Neural progenitor cell (in vitro differentiated cells): ENCODE measurements at regions not wholly inside any gene's neighbourhood (a gene's known extent, or its start where the extent isn't known, plus 50 kb on each side); places are given as distances from the start of the nearest gene placed in this dataset.

ENCODE experiments used
- DNase-seq: peaks from one replicate; pipeline ENCODE4 v3.0.0-alpha.2; 2016; ENCODE audit warnings: low spot score
- H2AFZ ChIP-seq: fragments of 200-600 bp; sonication (generic); replicated peaks from 2 replicates; pipeline ENCODE4 v1.6.1; 2016; ENCODE audit warnings: antibody characterized with exemption
- H3F3A ChIP-seq: fragments of 200-600 bp; sonication (generic); 2 replicates; pipeline ENCODE4 v1.6.1; 2016; ENCODE audit warnings: antibody characterized with exemption, low read depth
- H3K27ac ChIP-seq: fragments of 200-600 bp; sonication (generic); 2 replicates; pipeline ENCODE4 v1.5.1; 2016; ENCODE audit warnings: mild to moderate bottlenecking
- H3K27me3 ChIP-seq: fragments of 200-600 bp; sonication (generic); 2 replicates; pipeline ENCODE4 v1.6.1; 2016; ENCODE audit warnings: mild to moderate bottlenecking, moderate library complexity
- H3K36me3 ChIP-seq: fragments of 200-600 bp; sonication (generic); 2 replicates; pipeline ENCODE4 v1.5.1; 2016
- H3K4me1 ChIP-seq: fragments of 200-600 bp; sonication (generic); 2 replicates; pipeline ENCODE4 v1.6.1; 2016; ENCODE audit warnings: mixed run types
- H3K4me2 ChIP-seq: fragments of 200-600 bp; sonication (generic); 2 replicates; pipeline ENCODE4 v1.6.1; 2016
- H3K4me3 ChIP-seq: fragments of 200-600 bp; sonication (generic); 2 replicates; pipeline ENCODE4 v1.5.1; 2016
- H3K79me2 ChIP-seq: fragments of 200-600 bp; sonication (generic); 2 replicates; pipeline ENCODE4 v1.6.1; 2016; ENCODE audit warnings: low read depth
- H3K9ac ChIP-seq: fragments of 200-600 bp; sonication (generic); 2 replicates; pipeline ENCODE4 v1.6.1; 2016
- H3K9me3 ChIP-seq: fragments of 200-600 bp; sonication (generic); 2 replicates; pipeline ENCODE4 v1.5.1; 2016; ENCODE audit warnings: low read depth
- H4K20me1 ChIP-seq: fragments of 200-600 bp; sonication (generic); 2 replicates; pipeline ENCODE4 v1.6.1; 2016; ENCODE audit warnings: low read depth
- H3K27ac Mint-ChIP-seq: 3 replicates; pipeline ENCODE4 v1.8.0; 2021; ENCODE audit warnings: mixed read lengths
- H3K27me3 Mint-ChIP-seq: 2 replicates; pipeline ENCODE4 v1.8.0; 2022; ENCODE audit warnings: low read depth, mild to moderate bottlenecking, inconsistent platforms, moderate library complexity, mixed read lengths; ENCODE audit not compliant: insufficient read depth
- H3K36me3 Mint-ChIP-seq: 3 replicates; pipeline ENCODE4 v1.8.0; 2021; ENCODE audit warnings: mixed read lengths
- H3K4me1 Mint-ChIP-seq: 3 replicates; pipeline ENCODE4 v1.8.0; 2021; ENCODE audit warnings: mixed read lengths
- H3K4me3 Mint-ChIP-seq: 3 replicates; pipeline ENCODE4 v1.8.0; 2021; ENCODE audit warnings: mild to moderate bottlenecking, moderate library complexity, mixed read lengths
- H3K9me3 Mint-ChIP-seq: 3 replicates; pipeline ENCODE4 v1.8.0; 2020; ENCODE audit warnings: mixed read lengths
- CTCF ChIP-seq: fragments of 200-600 bp; sonication (generic); IDR thresholded peaks from 2 replicates; pipeline ENCODE4 v1.5.1; 2017; ENCODE audit warnings: antibody characterized with exemption, mild to moderate bottlenecking
- EZH2 ChIP-seq: fragments of 200-600 bp; sonication (generic); IDR thresholded peaks from 2 replicates; pipeline ENCODE4 v1.6.1; 2017; ENCODE audit warnings: antibody characterized with exemption, mild to moderate bottlenecking, moderate library complexity
- EZH2phosphoT487 ChIP-seq: fragments of 200-600 bp; sonication (generic); IDR thresholded peaks from 2 replicates; pipeline ENCODE4 v1.6.1; 2017; ENCODE audit warnings: antibody characterized with exemption

- Histone ChIP-seq H4K20me1 (no peaks in the 10 kb centered on the region), H3F3A (peaks cover 7% of the 10 kb centered on the region), H3K27me3 (no peaks in the 10 kb centered on the region), H3K9ac (no peak overlapping the region), H3K9me3 (no peaks in the 10 kb centered on the region), H3K36me3 (no peaks in the 10 kb centered on the region), H3K4me2 (no peak overlapping the region), H2AFZ (peak overlapping the region; percentile 28), H3K27ac (no peak overlapping the region), H3K4me3 (no peak overlapping the region), H3K79me2 (no peaks in the 10 kb centered on the region), H3K4me1 (peaks cover 21% of the 10 kb centered on the region)
- Mint-ChIP-seq H3K4me1 (peaks cover 15% of the 10 kb centered on the region), H3K36me3 (no peaks in the 10 kb centered on the region), H3K27ac (no peak overlapping the region), H3K9me3 (peaks cover 2% of the 10 kb centered on the region), H3K27me3 (peaks cover 3% of the 10 kb centered on the region), H3K4me3 (no peak overlapping the region)
- TF ChIP-seq CTCF (peak; percentile 73), EZH2 (no peak)
- peak; percentile 80 for DNase-seq
Measured at GRCh38 chr5:102090770-102091169, 205.3 kb downstream of the SLCO4C1 start.

- Histone ChIP-seq H3K4me1 (peaks cover 21% of the 10 kb centered on the region), H3K36me3 (no peaks in the 10 kb centered on the region), H3K4me2 (peak overlapping the region; percentile 50), H2AFZ (peak overlapping the region; percentile 92), H3K9ac (no peak overlapping the region), H3K27me3 (no peaks in the 10 kb centered on the region), H3K4me3 (peak overlapping the region; percentile 8), H3K27ac (peak overlapping the region; percentile 67), H3K79me2 (no peaks in the 10 kb centered on the region), H3K9me3 (no peaks in the 10 kb centered on the region), H3F3A (peaks cover 7% of the 10 kb centered on the region), H4K20me1 (no peaks in the 10 kb centered on the region)
- no peak overlapping the region for H3K4me3 Mint-ChIP-seq
- no peaks in the 10 kb centered on the region for H3K36me3 Mint-ChIP-seq
- H3K27me3 Mint-ChIP-seq = peaks cover 3% of the 10 kb centered on the region
- TF ChIP-seq CTCF (no peak), EZH2phosphoT487 (no peak), EZH2 (no peak)
- H3K27ac Mint-ChIP-seq = peak overlapping the region; percentile 0
- peaks cover 15% of the 10 kb centered on the region for H3K4me1 Mint-ChIP-seq
- H3K9me3 Mint-ChIP-seq = peaks cover 2% of the 10 kb centered on the region
- DNase-seq = peak; percentile 57
Measured at GRCh38 chr5:102089883-102090282, 206.2 kb downstream of the SLCO4C1 start.

GRCh38 chr5:102087906-102088305, 208.2 kb downstream of the SLCO4C1 start:
- Histone ChIP-seq H3K4me3 (no peak overlapping the region), H3K4me2 (no peak overlapping the region), H3K36me3 (no peaks in the 10 kb centered on the region), H3K27me3 (no peaks in the 10 kb centered on the region), H4K20me1 (no peaks in the 10 kb centered on the region), H3K79me2 (no peaks in the 10 kb centered on the region), H3K27ac (no peak overlapping the region), H3K4me1 (peaks cover 21% of the 10 kb centered on the region), H3F3A (peaks cover 7% of the 10 kb centered on the region), H3K9me3 (no peaks in the 10 kb centered on the region), H3K9ac (no peak overlapping the region), H2AFZ (no peak overlapping the region)
- TF ChIP-seq EZH2phosphoT487 = no peak
- TF ChIP-seq CTCF = no peak
- no peak for TF ChIP-seq EZH2
- peaks cover 5% of the 10 kb centered on the region for H3K9me3 Mint-ChIP-seq
- H3K4me3 Mint-ChIP-seq = no peak overlapping the region
- peaks cover 15% of the 10 kb centered on the region for H3K4me1 Mint-ChIP-seq
- no peaks in the 10 kb centered on the region for H3K36me3 Mint-ChIP-seq
- H3K27me3 Mint-ChIP-seq = peaks cover 3% of the 10 kb centered on the region
- no peak for DNase-seq
- no peak overlapping the region for H3K27ac Mint-ChIP-seq
